ENCODE measurements at regions not wholly inside any gene's neighbourhood (a gene's known extent, or its start where the extent isn't known, plus 50 kb on each side); places are given as distances from the start of the nearest gene placed in this dataset.

GRCh38 chr6:21807299-21808044 is 213.9 kb downstream of the SOX4 start:
- ATAC-seq (ENCODE audit: insufficient read depth, low read depth) (peak; percentile 74), DNase-seq (peak; percentile 18)
- H4K20me1 ChIP-seq (ENCODE audit: insufficient read depth, low read length): no peaks in the 10 kb centered on the region
- H3K36me3 ChIP-seq (ENCODE audit: insufficient read depth, low read length): peaks cover 6% of the 10 kb centered on the region; the same call in 1 of the 2 replicates
- H2AFZ ChIP-seq (ENCODE audit: low read depth, low read length): no peak overlapping the region
- peak overlapping the region; percentile 10; the same call in 1 of the 2 replicates for H3K4me2 ChIP-seq (ENCODE audit: insufficient read depth, low read length)
- peaks cover 7% of the 10 kb centered on the region for H3K79me2 ChIP-seq (ENCODE audit: insufficient read depth, low read length)
- H3K27me3 ChIP-seq (ENCODE audit: insufficient read depth, low read length, poor library complexity): no peaks in the 10 kb centered on the region
- H3K4me1 ChIP-seq (ENCODE audit: insufficient read depth, low read length): peaks cover 35% of the 10 kb centered on the region
- H3K9me3 ChIP-seq (ENCODE audit: insufficient read depth, low read length, severe bottlenecking): no peaks in the 10 kb centered on the region
- peak overlapping the region; percentile 77 for H3K27ac ChIP-seq (ENCODE audit: low read length)
- H3K9ac ChIP-seq (ENCODE audit: low read depth, low read length): peak overlapping the region; percentile 29
- no peak overlapping the region for H3K4me3 ChIP-seq (ENCODE audit: low read depth in 1 of 2, low read length in 2 of 2)
- TF ChIP-seq CTCF (IDR thresholded peaks at IDR 0.05; ENCODE audit: borderline replicate concordance, extremely low read depth, low read length, poor library complexity, severe bottlenecking) (no peak), EZH2 (IDR thresholded peaks at IDR 0.05; ENCODE audit: borderline replicate concordance, low read depth, low read length, severe bottlenecking) (no peak)

GRCh38 chr6:21808045-21808470 is 214.5 kb downstream of the SOX4 start:
- DNase-seq (peak; percentile 50), ATAC-seq (ENCODE audit: insufficient read depth, low read depth) (peak; percentile 70)
- Histone ChIP-seq H3K36me3 (ENCODE audit: insufficient read depth, low read length) (peaks cover 6% of the 10 kb centered on the region; the same call in 1 of the 2 replicates), H3K79me2 (ENCODE audit: insufficient read depth, low read length) (peaks cover 7% of the 10 kb centered on the region), H4K20me1 (ENCODE audit: insufficient read depth, low read length) (no peaks in the 10 kb centered on the region), H2AFZ (ENCODE audit: low read depth, low read length) (no peak overlapping the region), H3K4me1 (ENCODE audit: insufficient read depth, low read length) (peaks cover 35% of the 10 kb centered on the region), H3K4me2 (ENCODE audit: insufficient read depth, low read length) (peak overlapping the region; percentile 10; the same call in 1 of the 2 replicates), H3K4me3 (ENCODE audit: low read depth in 1 of 2, low read length in 2 of 2) (no peak overlapping the region), H3K27ac (ENCODE audit: low read length) (peak overlapping the region; percentile 77), H3K27me3 (ENCODE audit: insufficient read depth, low read length, poor library complexity) (no peaks in the 10 kb centered on the region), H3K9me3 (ENCODE audit: insufficient read depth, low read length, severe bottlenecking) (no peaks in the 10 kb centered on the region), H3K9ac (ENCODE audit: low read depth, low read length) (peak overlapping the region; percentile 29)
- TF ChIP-seq CTCF (IDR thresholded peaks at IDR 0.05; ENCODE audit: borderline replicate concordance, extremely low read depth, low read length, poor library complexity, severe bottlenecking) (no peak), EZH2 (IDR thresholded peaks at IDR 0.05; ENCODE audit: borderline replicate concordance, low read depth, low read length, severe bottlenecking) (no peak)

GRCh38 chr6:21808551-21809242 is 215.1 kb downstream of the SOX4 start:
- no peak for TF ChIP-seq EZH2 (IDR thresholded peaks at IDR 0.05; ENCODE audit: borderline replicate concordance, low read depth, low read length, severe bottlenecking)
- no peak for TF ChIP-seq CTCF (IDR thresholded peaks at IDR 0.05; ENCODE audit: borderline replicate concordance, extremely low read depth, low read length, poor library complexity, severe bottlenecking)
- H3K36me3 ChIP-seq (ENCODE audit: insufficient read depth, low read length): peaks cover 10% of the 10 kb centered on the region
- no peaks in the 10 kb centered on the region for H3K9me3 ChIP-seq (ENCODE audit: insufficient read depth, low read length, severe bottlenecking)
- H3K4me3 ChIP-seq (ENCODE audit: low read depth in 1 of 2, low read length in 2 of 2): no peak overlapping the region
- no peak overlapping the region for H2AFZ ChIP-seq (ENCODE audit: low read depth, low read length)
- no peak overlapping the region for H3K9ac ChIP-seq (ENCODE audit: low read depth, low read length)
- H3K79me2 ChIP-seq (ENCODE audit: insufficient read depth, low read length): peaks cover 7% of the 10 kb centered on the region
- H3K4me1 ChIP-seq (ENCODE audit: insufficient read depth, low read length): peaks cover 35% of the 10 kb centered on the region
- H3K27me3 ChIP-seq (ENCODE audit: insufficient read depth, low read length, poor library complexity): no peaks in the 10 kb centered on the region
- DNase-seq (no peak), ATAC-seq (ENCODE audit: insufficient read depth, low read depth) (no peak)
- no peaks in the 10 kb centered on the region for H4K20me1 ChIP-seq (ENCODE audit: insufficient read depth, low read length)
- H3K4me2 ChIP-seq (ENCODE audit: insufficient read depth, low read length): no peak overlapping the region
- H3K27ac ChIP-seq (ENCODE audit: low read length): peak overlapping the region; percentile 77
